Activated CD4-positive, alpha-beta T cell treated with anti-CD3 and anti-CD28 coated beads, Interleukin-2, Interleukin-6, amounts not matched to agents 100 ng/mL and 50 ng/mL, durations not matched to agents 16 hours and 8 hours (primary cell): ENCODE measurements at regions not wholly inside any gene's neighbourhood (a gene's known extent, or its start where the extent isn't known, plus 50 kb on each side); places are given as distances from the start of the nearest gene placed in this dataset.
"Not testable (repeated sequence)": the region's sequence is repeated elsewhere in the genome, so short reads cannot be mapped to it uniquely, and the experiment has no call there.

Experiments used
- DNase-seq: peaks from one replicate; pipeline ENCODE4 v3.0.0-alpha.2; 2020

GRCh38 chr13:101003566-101003965 is 329.0 kb upstream of the TMTC4 start:
- no peak for DNase-seq

- no peak for DNase-seq
Measured at GRCh38 chr13:100989392-100989791, 314.8 kb upstream of the TMTC4 start.

- DNase-seq = no peak
Measured at GRCh38 chr13:100988921-100989320, 314.3 kb upstream of the TMTC4 start.

GRCh38 chr13:100987948-100988347 is 313.4 kb upstream of the TMTC4 start:
- DNase-seq = no peak

- DNase-seq = no peak
Measured at GRCh38 chr13:100986571-100986970, 312.0 kb upstream of the TMTC4 start.

- no peak for DNase-seq
Measured at GRCh38 chr13:100984085-100984705, 309.6 kb upstream of the TMTC4 start.

GRCh38 chr13:100983111-100983510 is 308.5 kb upstream of the TMTC4 start:
- no peak for DNase-seq

- DNase-seq = no peak
Measured at GRCh38 chr13:100980171-100980570, 305.6 kb upstream of the TMTC4 start.

- no peak for DNase-seq
Measured at GRCh38 chr13:100977841-100978240, 303.2 kb upstream of the TMTC4 start.

GRCh38 chr13:100976993-100977392 is 302.4 kb upstream of the TMTC4 start:
- no peak for DNase-seq

GRCh38 chr13:100975666-100976065 is 301.1 kb upstream of the TMTC4 start:
- not testable (repeated sequence) for DNase-seq

- no peak for DNase-seq
Measured at GRCh38 chr13:100962585-100962984, 288.0 kb upstream of the TMTC4 start.

- DNase-seq = no peak
Measured at GRCh38 chr13:100961186-100961585, 286.6 kb upstream of the TMTC4 start.

- DNase-seq = no peak
Measured at GRCh38 chr13:100958831-100959230, 284.2 kb upstream of the TMTC4 start.

GRCh38 chr13:100957741-100958140 is 283.1 kb upstream of the TMTC4 start:
- no peak for DNase-seq

- no peak for DNase-seq
Measured at GRCh38 chr13:100954430-100955305, 280.1 kb upstream of the TMTC4 start.

- no peak for DNase-seq
Measured at GRCh38 chr13:100951016-100951415, 276.4 kb upstream of the TMTC4 start.

- DNase-seq = not testable (repeated sequence)
Measured at GRCh38 chr13:100948937-100949336, 274.3 kb upstream of the TMTC4 start.

- no peak for DNase-seq
Measured at GRCh38 chr13:100946588-100946987, 272.0 kb upstream of the TMTC4 start.

- DNase-seq = no peak
Measured at GRCh38 chr13:100944791-100945345, 270.3 kb upstream of the TMTC4 start.

GRCh38 chr13:100942742-100943141 is 268.1 kb upstream of the TMTC4 start:
- DNase-seq = no peak

- DNase-seq = no peak
Measured at GRCh38 chr13:100941377-100942368, 267.1 kb upstream of the TMTC4 start.

GRCh38 chr13:100940658-100941057 is 266.1 kb upstream of the TMTC4 start:
- DNase-seq = no peak
